ENCODE measurements at regions not wholly inside any gene's neighbourhood (a gene's known extent, or its start where the extent isn't known, plus 50 kb on each side); places are given as distances from the start of the nearest gene placed in this dataset.

- no peaks in the 10 kb centered on the region for H3K79me2 ChIP-seq (ENCODE audit: control insufficient read depth, insufficient read depth, low read length, poor library complexity)
- no peaks in the 10 kb centered on the region for H3K36me3 ChIP-seq (ENCODE audit: control insufficient read depth in 1 of 2, insufficient read depth in 2 of 2, low read length in 2 of 2)
- no peak overlapping the region for H3K27ac ChIP-seq (ENCODE audit: low read depth, low read length)
- H3K27me3 ChIP-seq (ENCODE audit: insufficient read depth, low read length) = no peaks in the 10 kb centered on the region
- no peak overlapping the region for H3K18ac ChIP-seq (ENCODE audit: low read length)
- H2BK5ac ChIP-seq (ENCODE audit: low read depth, low read length, poor library complexity) = no peak overlapping the region
- no peak overlapping the region for H3K23ac ChIP-seq (ENCODE audit: low read length)
- no peak overlapping the region for H4K12ac ChIP-seq (ENCODE audit: low read depth, low read length)
- no peak overlapping the region for H2AFZ ChIP-seq (ENCODE audit: insufficient read depth, low read length, poor library complexity)
- H3K14ac ChIP-seq (ENCODE audit: low read length) = no peak overlapping the region
- H3K9me3 ChIP-seq (ENCODE audit: insufficient read depth, low read depth, low read length) = peaks cover 2% of the 10 kb centered on the region
- no peak overlapping the region for H2BK120ac ChIP-seq (ENCODE audit: insufficient read depth, low read length, poor library complexity)
- DNase-seq = no peak
- no peak overlapping the region for H4K8ac ChIP-seq (ENCODE audit: low read depth, low read length)
- H3K4ac ChIP-seq (ENCODE audit: low read depth, low read length) = no peak overlapping the region
- no peak overlapping the region for H3K4me2 ChIP-seq (ENCODE audit: low read length)
- no CpG with 5 or more reads among the region's 12 CpGs for WGBS (ENCODE audit: extremely low coverage, insufficient coverage, insufficient read length)
- no peak overlapping the region for H2BK12ac ChIP-seq (ENCODE audit: low read length)
- H3K4me1 ChIP-seq (ENCODE audit: control insufficient read depth in 1 of 2, insufficient read depth in 2 of 2, low read length in 2 of 2) = peaks cover 4 to 5% of the 10 kb centered on the region in 2 experiments
- H4K91ac ChIP-seq (ENCODE audit: low read depth, low read length) = no peak overlapping the region
- peaks cover 12% of the 10 kb centered on the region for H3K79me1 ChIP-seq (ENCODE audit: low read length)
- H3K9ac ChIP-seq (ENCODE audit: low read length) = no peak overlapping the region
- H3K4me3 ChIP-seq (ENCODE audit: low read depth, low read length) = no peak overlapping the region
- no peak overlapping the region for H2AK5ac ChIP-seq (ENCODE audit: low read length)
These were observed 58.3 kb upstream of the ID2 start for GRCh38 chr2:8623576-8623957.

- H3K4ac ChIP-seq (ENCODE audit: low read depth, low read length) = no peak overlapping the region
- no peak overlapping the region for H2BK120ac ChIP-seq (ENCODE audit: insufficient read depth, low read length, poor library complexity)
- no peak overlapping the region for H4K8ac ChIP-seq (ENCODE audit: low read depth, low read length)
- H3K27me3 ChIP-seq (ENCODE audit: insufficient read depth, low read length) = no peaks in the 10 kb centered on the region
- no peak overlapping the region for H3K14ac ChIP-seq (ENCODE audit: low read length)
- no peaks in the 10 kb centered on the region for H3K36me3 ChIP-seq (ENCODE audit: control insufficient read depth in 1 of 2, insufficient read depth in 2 of 2, low read length in 2 of 2)
- no peak overlapping the region for H3K27ac ChIP-seq (ENCODE audit: low read depth, low read length)
- H2AK5ac ChIP-seq (ENCODE audit: low read length) = peak overlapping the region; percentile 17
- no peak overlapping the region for H2BK12ac ChIP-seq (ENCODE audit: low read length)
- no peak overlapping the region for H3K4me2 ChIP-seq (ENCODE audit: low read length)
- no peak overlapping the region for H3K18ac ChIP-seq (ENCODE audit: low read length)
- WGBS (ENCODE audit: extremely low coverage, insufficient coverage, insufficient read length) = no CpG with 5 or more reads among the region's 11 CpGs
- no peak overlapping the region for H2BK5ac ChIP-seq (ENCODE audit: low read depth, low read length, poor library complexity)
- no peak overlapping the region for H3K23ac ChIP-seq (ENCODE audit: low read length)
- peaks cover 4 to 8% of the 10 kb centered on the region in 2 experiments for H3K4me1 ChIP-seq (ENCODE audit: control insufficient read depth in 1 of 2, insufficient read depth in 2 of 2, low read length in 2 of 2)
- peaks cover 12% of the 10 kb centered on the region for H3K79me1 ChIP-seq (ENCODE audit: low read length)
- H2AFZ ChIP-seq (ENCODE audit: insufficient read depth, low read length, poor library complexity) = no peak overlapping the region
- no peaks in the 10 kb centered on the region for H3K79me2 ChIP-seq (ENCODE audit: control insufficient read depth, insufficient read depth, low read length, poor library complexity)
- no peak overlapping the region for H3K9ac ChIP-seq (ENCODE audit: low read length)
- DNase-seq = no peak
- no peak overlapping the region for H4K91ac ChIP-seq (ENCODE audit: low read depth, low read length)
- peaks cover 2% of the 10 kb centered on the region for H3K9me3 ChIP-seq (ENCODE audit: insufficient read depth, low read depth, low read length)
- peak overlapping the region; percentile 12 for H3K4me3 ChIP-seq (ENCODE audit: low read depth, low read length)
- no peak overlapping the region for H4K12ac ChIP-seq (ENCODE audit: low read depth, low read length)
These were observed 57.8 kb upstream of the ID2 start for GRCh38 chr2:8623958-8624591.

- Histone ChIP-seq H4K12ac (ENCODE audit: low read depth, low read length) (no peak overlapping the region), H2BK5ac (ENCODE audit: low read depth, low read length, poor library complexity) (no peak overlapping the region), H3K4me1 (ENCODE audit: control insufficient read depth in 1 of 2, insufficient read depth in 2 of 2, low read length in 2 of 2) (peaks cover 8 to 11% of the 10 kb centered on the region in 2 experiments), H3K27me3 (ENCODE audit: insufficient read depth, low read length) (no peaks in the 10 kb centered on the region), H3K4me2 (ENCODE audit: low read length) (no peak overlapping the region), H4K91ac (ENCODE audit: low read depth, low read length) (no peak overlapping the region), H2AK5ac (ENCODE audit: low read length) (no peak overlapping the region), H3K9ac (ENCODE audit: low read length) (no peak overlapping the region), H3K18ac (ENCODE audit: low read length) (no peak overlapping the region), H3K4ac (ENCODE audit: low read depth, low read length) (no peak overlapping the region), H2AFZ (ENCODE audit: insufficient read depth, low read length, poor library complexity) (no peak overlapping the region), H3K23ac (ENCODE audit: low read length) (no peak overlapping the region), H2BK120ac (ENCODE audit: insufficient read depth, low read length, poor library complexity) (no peak overlapping the region), H2BK12ac (ENCODE audit: low read length) (no peak overlapping the region), H3K9me3 (ENCODE audit: insufficient read depth, low read depth, low read length) (peaks cover 2% of the 10 kb centered on the region), H3K14ac (ENCODE audit: low read length) (no peak overlapping the region), H3K36me3 (ENCODE audit: control insufficient read depth in 1 of 2, insufficient read depth in 2 of 2, low read length in 2 of 2) (no peaks in the 10 kb centered on the region), H4K8ac (ENCODE audit: low read depth, low read length) (no peak overlapping the region), H3K79me2 (ENCODE audit: control insufficient read depth, insufficient read depth, low read length, poor library complexity) (no peaks in the 10 kb centered on the region), H3K27ac (ENCODE audit: low read depth, low read length) (no peak overlapping the region), H3K4me3 (ENCODE audit: low read depth, low read length) (no peak overlapping the region), H3K79me1 (ENCODE audit: low read length) (peaks cover 10% of the 10 kb centered on the region)
- no CpG with 5 or more reads among the region's 14 CpGs for WGBS (ENCODE audit: extremely low coverage, insufficient coverage, insufficient read length)
- DNase-seq = no peak
These were observed 56.9 kb upstream of the ID2 start for GRCh38 chr2:8624855-8625398.

- H4K91ac ChIP-seq (ENCODE audit: low read depth, low read length) = peak overlapping the region; percentile 41
- H3K27me3 ChIP-seq (ENCODE audit: insufficient read depth, low read length) = no peaks in the 10 kb centered on the region
- H3K9me3 ChIP-seq (ENCODE audit: insufficient read depth, low read depth, low read length) = peaks cover 2% of the 10 kb centered on the region
- H3K79me1 ChIP-seq (ENCODE audit: low read length) = peaks cover 10% of the 10 kb centered on the region
- H3K4ac ChIP-seq (ENCODE audit: low read depth, low read length) = no peak overlapping the region
- no peak overlapping the region for H2AFZ ChIP-seq (ENCODE audit: insufficient read depth, low read length, poor library complexity)
- H3K23ac ChIP-seq (ENCODE audit: low read length) = no peak overlapping the region
- peaks cover 8 to 11% of the 10 kb centered on the region in 2 experiments for H3K4me1 ChIP-seq (ENCODE audit: control insufficient read depth in 1 of 2, insufficient read depth in 2 of 2, low read length in 2 of 2)
- no peaks in the 10 kb centered on the region for H3K79me2 ChIP-seq (ENCODE audit: control insufficient read depth, insufficient read depth, low read length, poor library complexity)
- H3K36me3 ChIP-seq (ENCODE audit: control insufficient read depth in 1 of 2, insufficient read depth in 2 of 2, low read length in 2 of 2) = no peaks in the 10 kb centered on the region
- no peak overlapping the region for H3K27ac ChIP-seq (ENCODE audit: low read depth, low read length)
- H3K18ac ChIP-seq (ENCODE audit: low read length) = peak overlapping the region; percentile 7
- H2BK120ac ChIP-seq (ENCODE audit: insufficient read depth, low read length, poor library complexity) = no peak overlapping the region
- H3K14ac ChIP-seq (ENCODE audit: low read length) = no peak overlapping the region
- no peak overlapping the region for H3K4me3 ChIP-seq (ENCODE audit: low read depth, low read length)
- H2BK12ac ChIP-seq (ENCODE audit: low read length) = peak overlapping the region; percentile 67
- no peak overlapping the region for H4K8ac ChIP-seq (ENCODE audit: low read depth, low read length)
- no CpG with 5 or more reads among the region's 24 CpGs for WGBS (ENCODE audit: extremely low coverage, insufficient coverage, insufficient read length)
- H2BK5ac ChIP-seq (ENCODE audit: low read depth, low read length, poor library complexity) = no peak overlapping the region
- no peak for DNase-seq
- H3K9ac ChIP-seq (ENCODE audit: low read length) = no peak overlapping the region
- H3K4me2 ChIP-seq (ENCODE audit: low read length) = no peak overlapping the region
- peak overlapping the region; percentile 36 for H2AK5ac ChIP-seq (ENCODE audit: low read length)
- H4K12ac ChIP-seq (ENCODE audit: low read depth, low read length) = no peak overlapping the region
These were observed 56.2 kb upstream of the ID2 start for GRCh38 chr2:8625399-8626300.

Measured in trophoblast cell (in vitro differentiated cells and primary cell).